COR-L47 (cell line): ENCODE measurements at regions not wholly inside any gene's neighbourhood (a gene's known extent, or its start where the extent isn't known, plus 50 kb on each side); places are given as distances from the start of the nearest gene placed in this dataset.

ENCODE experiments used
- DNase-seq: peaks from one replicate; lab custom pipeline; 2025; lab: John Stamatoyannopoulos, UW

GRCh38 chr15:62439543-62440016 is 274.5 kb upstream of the C2CD4B start:
- DNase-seq, result no peak

GRCh38 chr15:62440362-62441105 is 275.4 kb upstream of the C2CD4B start:
- DNase-seq, result no peak

- no peak for DNase-seq
These were observed 279.3 kb upstream of the C2CD4B start for GRCh38 chr15:62444104-62445022.

GRCh38 chr15:62445244-62445643 is 280.2 kb upstream of the C2CD4B start:
- DNase-seq, result no peak

- no peak for DNase-seq
These were observed 281.9 kb upstream of the C2CD4B start for GRCh38 chr15:62446984-62447383.

DNA sequence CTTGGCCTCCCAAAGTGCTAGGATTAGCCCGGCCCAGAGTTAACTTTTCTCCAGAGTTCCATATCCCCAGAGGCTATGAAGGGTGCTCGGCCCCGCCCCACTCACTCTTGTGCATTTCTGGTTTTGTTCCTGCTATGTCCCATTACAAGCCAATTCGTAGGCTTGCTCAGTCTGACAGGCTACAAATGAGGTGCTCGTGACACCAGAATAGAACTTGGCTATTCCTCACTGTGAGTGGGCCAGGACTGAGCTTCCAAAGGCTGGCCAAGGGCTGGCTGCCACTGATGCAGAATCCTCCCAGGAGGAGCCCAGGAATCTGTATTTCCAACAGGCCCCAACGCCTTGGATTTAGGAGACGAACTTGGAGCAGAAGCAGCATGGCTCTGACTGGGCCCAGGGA is 282.7 kb upstream of the C2CD4B start:
- no peak for DNase-seq

DNA sequence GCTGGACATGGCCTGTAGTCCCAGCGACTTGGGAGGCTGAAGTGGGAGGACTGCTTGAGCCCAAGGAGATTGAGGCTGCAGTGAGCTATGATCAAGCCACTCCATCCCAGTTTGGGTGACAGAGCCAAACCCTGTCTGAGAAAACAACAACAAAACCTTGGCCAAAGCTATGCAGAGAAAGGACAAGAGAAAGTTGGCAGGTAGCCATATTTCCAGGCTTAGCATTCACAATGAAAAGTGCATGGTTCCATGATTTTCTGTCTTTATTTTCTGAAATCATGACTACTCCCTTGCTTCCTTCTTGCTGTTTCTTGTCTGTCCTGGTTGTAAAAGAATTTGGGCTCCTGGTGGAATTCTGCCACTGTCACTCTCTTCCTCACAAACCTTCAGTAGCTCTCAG is 284.6 kb upstream of the C2CD4B start:
- DNase-seq, result peak; percentile 23

DNA sequence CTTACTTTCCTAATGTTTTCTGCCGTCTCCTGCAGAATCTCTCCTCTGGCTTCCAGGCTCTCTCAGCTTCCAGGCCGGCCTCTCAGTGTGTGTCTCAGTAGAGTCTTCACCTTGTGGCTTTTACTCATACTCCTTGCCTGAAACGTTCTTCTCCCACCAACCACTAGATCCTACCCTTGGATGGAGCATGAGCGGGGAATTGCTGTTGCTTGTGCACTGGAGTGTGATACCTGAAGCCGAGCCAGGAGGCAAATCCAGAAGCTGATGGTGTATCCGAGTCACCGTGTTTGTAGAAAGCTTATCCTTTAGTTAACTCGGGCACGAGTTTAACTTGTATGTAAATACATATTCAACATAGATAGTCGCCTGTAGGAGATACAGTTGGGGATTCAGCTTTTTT is 285.0 kb upstream of the C2CD4B start:
- no peak for DNase-seq

GRCh38 chr15:62452026-62452425 is 286.9 kb upstream of the C2CD4B start:
- no peak for DNase-seq

DNA sequence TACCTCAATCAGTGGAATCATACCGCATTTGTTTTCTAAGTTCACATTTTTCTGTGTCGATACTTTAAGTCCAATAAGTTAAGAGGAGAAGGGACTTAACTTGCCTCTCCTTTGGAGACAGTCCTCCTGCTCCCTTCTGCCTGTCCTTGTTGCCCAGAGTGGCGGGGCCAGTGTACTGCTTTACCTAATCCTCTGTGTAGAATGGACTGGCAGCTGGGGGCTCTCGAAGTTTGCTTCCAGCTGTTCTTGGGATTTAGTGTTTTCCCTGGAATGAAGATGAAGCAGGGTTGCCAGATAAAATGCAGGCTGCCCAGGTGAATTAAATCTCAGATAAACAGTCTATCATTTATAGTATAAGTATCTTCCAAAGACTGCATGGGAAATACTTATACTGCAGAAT is 287.6 kb upstream of the C2CD4B start:
- DNase-seq, result no peak

DNA sequence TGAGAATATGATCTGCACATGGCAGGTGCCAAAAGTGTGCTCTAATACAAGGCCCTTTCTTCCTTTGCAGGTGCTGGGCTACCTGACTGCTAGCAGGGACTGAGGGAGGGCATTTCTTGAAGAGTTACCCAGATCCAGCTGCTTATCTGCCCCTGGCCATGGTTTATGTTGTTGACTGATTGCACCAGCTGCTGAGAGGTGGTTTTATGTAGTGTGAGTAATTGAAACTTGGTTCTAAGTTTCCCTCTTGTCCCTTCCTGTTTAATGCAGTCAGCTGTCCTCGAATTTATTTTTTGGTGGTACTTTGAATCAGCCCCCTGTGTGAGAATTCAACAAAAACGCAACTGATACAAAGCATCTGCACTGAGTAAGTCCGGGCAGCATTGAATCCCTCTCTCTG is 288.3 kb upstream of the C2CD4B start:
- no peak for DNase-seq

DNA sequence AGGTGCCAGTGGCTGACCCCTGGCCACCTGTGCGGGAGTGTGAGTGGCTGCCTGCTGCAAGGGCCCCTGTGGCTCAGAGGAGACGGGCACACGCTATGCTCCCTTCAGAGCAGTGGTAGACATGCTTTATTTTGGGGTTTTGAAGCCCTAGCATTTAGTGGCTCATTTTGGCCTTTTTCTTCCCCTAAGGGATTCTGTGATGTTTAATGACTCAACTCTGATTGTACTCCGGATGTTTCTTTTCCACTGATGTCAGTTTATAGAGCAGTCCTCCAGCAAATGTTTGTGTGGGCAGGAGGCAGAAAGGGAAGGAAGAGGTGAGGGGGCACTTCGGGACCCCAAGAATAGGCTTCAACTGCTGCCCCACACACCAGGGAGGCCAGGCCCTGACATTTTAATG is 288.9 kb upstream of the C2CD4B start:
- DNase-seq, result no peak

DNA sequence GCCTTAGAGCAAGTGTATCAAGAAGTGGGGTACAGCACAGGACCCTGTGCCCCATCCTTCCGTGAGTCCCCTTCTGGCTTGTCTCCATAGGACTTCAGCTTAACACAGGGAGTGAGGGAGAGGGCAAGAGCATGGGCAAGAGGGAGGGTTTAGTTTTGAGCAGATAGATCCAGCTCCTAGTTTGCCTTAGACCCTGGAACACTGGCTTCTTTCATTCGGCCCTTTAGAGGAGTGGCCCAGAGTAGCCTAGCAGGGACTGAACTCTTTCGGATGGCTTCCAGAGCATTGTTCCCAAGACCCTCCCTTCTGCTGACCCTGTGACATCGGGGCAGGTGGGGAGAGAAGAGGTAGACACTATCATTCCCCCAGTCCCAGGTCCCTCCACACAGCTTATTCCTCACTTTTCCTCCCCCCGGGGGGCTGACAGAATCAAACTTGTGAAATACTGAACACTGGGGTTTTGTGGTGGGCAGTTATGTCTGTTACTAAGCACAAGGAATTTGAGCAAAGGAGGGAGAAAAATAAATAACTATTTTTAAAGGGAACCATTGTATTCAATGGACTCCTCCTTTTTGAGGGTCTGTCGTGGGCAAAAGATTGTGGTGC is 289.6 kb upstream of the C2CD4B start:
- no peak for DNase-seq

- no peak for DNase-seq
These were observed 290.4 kb upstream of the C2CD4B start for GRCh38 chr15:62455441-62455921.

GRCh38 chr15:62456011-62456920 is 291.2 kb upstream of the C2CD4B start:
- no peak for DNase-seq

- DNase-seq, result no peak
These were observed 292.0 kb upstream of the C2CD4B start for GRCh38 chr15:62457100-62457499.

DNA sequence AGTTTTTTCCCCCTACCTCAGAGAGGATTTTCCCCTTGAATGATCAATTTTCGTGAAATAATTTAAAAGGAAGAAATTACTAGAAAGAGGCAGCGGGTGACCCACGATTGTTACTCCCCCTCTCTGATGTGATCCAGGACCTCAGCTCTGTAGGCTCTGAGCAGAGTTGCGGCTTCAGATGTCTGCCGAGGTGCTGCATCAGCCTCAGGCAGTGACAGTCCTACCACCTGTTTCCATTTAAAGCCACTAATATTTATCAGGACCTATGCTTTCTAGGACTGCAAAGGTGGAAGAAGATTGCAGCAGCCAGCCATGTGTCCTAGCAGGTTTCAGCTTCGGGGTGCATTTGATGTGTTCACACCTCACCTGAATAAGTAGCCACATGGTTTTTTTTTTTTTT is 294.8 kb upstream of the C2CD4B start:
- DNase-seq, result no peak

GRCh38 chr15:62462268-62462667 is 297.2 kb upstream of the C2CD4B start:
- no peak for DNase-seq

GRCh38 chr15:62462721-62463120 is 297.6 kb upstream of the C2CD4B start:
- no peak for DNase-seq

GRCh38 chr15:62464705-62465104 is 299.6 kb upstream of the C2CD4B start:
- no peak for DNase-seq

- no peak for DNase-seq
These were observed 300.1 kb upstream of the C2CD4B start for GRCh38 chr15:62465173-62465572.

GRCh38 chr15:62469478-62469873 is 304.4 kb upstream of the C2CD4B start:
- no peak for DNase-seq
